Kidney (tissue), 13 donors: ENCODE measurements at regions not wholly inside any gene's neighbourhood (a gene's known extent, or its start where the extent isn't known, plus 50 kb on each side); places are given as distances from the start of the nearest gene placed in this dataset.

ENCODE experiments used
- DNase-seq, 5 donors: peaks; one replicate each; pipeline ENCODE4 v3.0.0-alpha.2; 2013 to 2020
- FAIRE-seq: peaks from 2 replicates; lab custom pipeline; 2012; peaks lifted over from hg19 to GRCh38; lab: Jason Lieb, UNC
- H3K27ac ChIP-seq, 2 donors: one replicate each; pipeline ENCODE4 v1.7.0; 2013; ENCODE audit warnings: low read depth in 2 of 2, low read length in 2 of 2, inconsistent platforms in 1 of 2
- H3K27me3 ChIP-seq: one replicate; pipeline ENCODE4 v1.7.1; 2013; ENCODE audit warnings: low read length, inconsistent platforms; ENCODE audit not compliant: control insufficient read depth, insufficient read depth
- H3K36me3 ChIP-seq, 3 donors: one replicate each; pipeline versions ENCODE4 v1.7.0 to v1.7.1; 2013; ENCODE audit warnings: low read length in 3 of 3, control low read depth in 1 of 3, inconsistent platforms in 1 of 3; ENCODE audit not compliant: insufficient read depth in 3 of 3, control insufficient read depth in 2 of 3
- H3K4me1 ChIP-seq, 3 donors: one replicate each; pipeline versions ENCODE4 v1.7.0 to v1.7.1; 2013; ENCODE audit warnings: low read length in 3 of 3, inconsistent platforms in 1 of 3, low read depth in 1 of 3; ENCODE audit not compliant: control insufficient read depth in 2 of 3, insufficient read depth in 2 of 3
- H3K4me3 ChIP-seq, 3 donors: one replicate each; pipeline versions ENCODE4 v1.7.0 to v1.8.1; 2013; ENCODE audit warnings: low read length in 3 of 3, control low read depth in 1 of 3, inconsistent platforms in 1 of 3
- H3K9ac ChIP-seq, 3 donors: one replicate each; pipeline versions ENCODE4 v1.7.0 to v1.7.1; 2013; ENCODE audit warnings: low read length in 3 of 3, control low read depth in 1 of 3, inconsistent platforms in 1 of 3
- H3K9me3 ChIP-seq, 3 donors: one replicate each; pipeline versions ENCODE4 v1.7.0 to v1.7.1; 2013; ENCODE audit warnings: low read length in 3 of 3, control low read depth in 1 of 3, inconsistent platforms in 1 of 3; ENCODE audit not compliant: control insufficient read depth in 2 of 3, insufficient read depth in 1 of 3
- intact Hi-C: fragments of 100-400 bp; cut with DNase I; formaldehyde crosslinking; loops from one replicate; pipeline ENCODE4 v1.11.1; 2022
- TF ChIP-seq, protein P1 (sequence below): IDR thresholded peaks from 3 replicates; pipeline ENCODE4 v1.5.1; 2012; ENCODE audit warnings: mild to moderate bottlenecking, moderate library complexity, borderline replicate concordance; ENCODE audit not compliant: insufficient read depth; ENCODE audit errors: extremely low read depth
- donor health status: control.
- donor health status: control.
- donor health status: control.
- donor health status: control.
- donor health status: control.
- donor health status: DM: yes; HTN: yes; CAD: no.
- donor health status: Normal renal cell carcinoma (clear cell type).

DNA sequence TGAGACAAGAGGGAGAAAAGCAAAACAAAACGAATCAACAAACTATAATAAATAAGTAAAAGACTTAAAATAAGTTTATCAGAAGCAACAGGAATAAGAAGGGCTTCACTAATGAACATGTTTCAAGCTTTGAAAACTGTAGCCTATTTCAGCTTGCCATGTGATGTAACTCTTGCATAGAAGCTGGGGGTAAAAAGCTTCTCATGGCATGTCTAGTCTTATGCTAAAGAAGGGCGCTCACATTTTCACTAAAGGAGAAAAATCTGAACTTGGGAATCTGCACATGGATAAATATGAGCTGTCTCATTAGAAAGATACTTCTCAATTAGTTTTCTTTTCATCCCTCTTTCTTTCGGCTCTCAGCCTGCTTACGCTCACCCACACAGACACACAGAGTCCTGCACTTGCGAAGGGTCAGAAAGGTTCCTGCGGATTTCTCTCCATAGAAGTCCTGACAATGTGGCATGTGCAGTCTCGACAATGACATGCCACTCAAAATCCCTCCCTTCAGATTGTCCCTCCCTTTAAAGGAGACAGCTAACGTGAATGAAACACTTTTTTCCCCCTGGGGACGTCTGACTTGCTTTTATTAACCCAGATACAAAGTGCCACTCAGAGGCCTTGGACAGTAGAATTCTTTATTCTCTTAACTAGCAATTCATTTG lies 568.9 kb upstream of the NR2F2 start:
- no peak for FAIRE-seq

DNA sequence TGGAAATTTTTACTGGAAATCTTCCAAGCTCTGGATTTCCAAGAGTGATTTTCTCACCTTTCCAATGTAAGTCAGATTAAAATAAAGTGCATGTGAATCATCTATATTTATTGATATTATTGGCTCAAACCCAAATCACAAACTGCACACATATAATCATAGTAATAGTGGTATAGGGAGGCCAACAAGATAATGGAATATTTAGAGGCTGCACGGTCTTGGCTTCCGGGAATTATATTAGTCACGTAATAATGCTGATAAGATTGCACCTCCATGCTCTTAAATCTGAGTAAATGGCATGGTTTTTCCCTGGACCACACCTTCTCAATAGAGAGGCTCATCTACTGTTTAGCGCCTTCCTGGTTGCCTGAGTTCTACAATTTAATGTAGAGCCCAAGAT lies 567.1 kb upstream of the NR2F2 start:
- no peaks in the 10 kb centered on the region for H3K4me1 ChIP-seq
- TF ChIP-seq, protein P1, sequence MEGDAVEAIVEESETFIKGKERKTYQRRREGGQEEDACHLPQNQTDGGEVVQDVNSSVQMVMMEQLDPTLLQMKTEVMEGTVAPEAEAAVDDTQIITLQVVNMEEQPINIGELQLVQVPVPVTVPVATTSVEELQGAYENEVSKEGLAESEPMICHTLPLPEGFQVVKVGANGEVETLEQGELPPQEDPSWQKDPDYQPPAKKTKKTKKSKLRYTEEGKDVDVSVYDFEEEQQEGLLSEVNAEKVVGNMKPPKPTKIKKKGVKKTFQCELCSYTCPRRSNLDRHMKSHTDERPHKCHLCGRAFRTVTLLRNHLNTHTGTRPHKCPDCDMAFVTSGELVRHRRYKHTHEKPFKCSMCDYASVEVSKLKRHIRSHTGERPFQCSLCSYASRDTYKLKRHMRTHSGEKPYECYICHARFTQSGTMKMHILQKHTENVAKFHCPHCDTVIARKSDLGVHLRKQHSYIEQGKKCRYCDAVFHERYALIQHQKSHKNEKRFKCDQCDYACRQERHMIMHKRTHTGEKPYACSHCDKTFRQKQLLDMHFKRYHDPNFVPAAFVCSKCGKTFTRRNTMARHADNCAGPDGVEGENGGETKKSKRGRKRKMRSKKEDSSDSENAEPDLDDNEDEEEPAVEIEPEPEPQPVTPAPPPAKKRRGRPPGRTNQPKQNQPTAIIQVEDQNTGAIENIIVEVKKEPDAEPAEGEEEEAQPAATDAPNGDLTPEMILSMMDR, result no peak
- no peaks in the 10 kb centered on the region for H3K36me3 ChIP-seq
- no peak overlapping the region for H3K9ac ChIP-seq
- no peak for FAIRE-seq
- H3K27ac ChIP-seq, result no peak overlapping the region
- DNase-seq, result no peak
- intact Hi-C loops, result no loop called here
- no peaks in the 10 kb centered on the region for H3K9me3 ChIP-seq
- H3K4me3 ChIP-seq, result no peak overlapping the region
- H3K27me3 ChIP-seq, result no peaks in the 10 kb centered on the region

More for the DNA sequence above, 568.9 kb upstream of the NR2F2 start:
- Histone ChIP-seq H3K27me3 (no peaks in the 10 kb centered on the region), H3K36me3 (no peaks in the 10 kb centered on the region), H3K4me1 (no peaks in the 10 kb centered on the region), H3K4me3 (no peak overlapping the region), H3K9me3 (no peaks in the 10 kb centered on the region), H3K27ac (no peak overlapping the region), H3K9ac (no peak overlapping the region)
- intact Hi-C loops, result no loop called here
- TF ChIP-seq, protein P1, result no peak
- peak in 1 of 5 donors; percentile 26 for DNase-seq

- TF ChIP-seq, protein P1, result no peak
- FAIRE-seq, result no peak
Observed at GRCh38 chr15:95765161-95765560, 565.3 kb upstream of the NR2F2 start.

GRCh38 chr15:95770196-95770595 lies 560.3 kb upstream of the NR2F2 start:
- FAIRE-seq (no peak), DNase-seq (no peak)
- TF ChIP-seq, protein P1, result no peak
- Histone ChIP-seq H3K9me3 (no peaks in the 10 kb centered on the region), H3K27ac (no peak overlapping the region), H3K4me1 (no peaks in the 10 kb centered on the region), H3K36me3 (no peaks in the 10 kb centered on the region), H3K9ac (no peak overlapping the region), H3K27me3 (no peaks in the 10 kb centered on the region), H3K4me3 (no peak overlapping the region)
- intact Hi-C loops, result no loop called here

More at GRCh38 chr15:95765161-95765560, 565.3 kb upstream of the NR2F2 start:
- Histone ChIP-seq H3K4me3 (no peak overlapping the region), H3K27me3 (no peaks in the 10 kb centered on the region), H3K27ac (no peak overlapping the region), H3K9ac (no peak overlapping the region), H3K36me3 (no peaks in the 10 kb centered on the region), H3K4me1 (no peaks in the 10 kb centered on the region), H3K9me3 (no peaks in the 10 kb centered on the region)
- intact Hi-C loops, result no loop called here
- no peak for DNase-seq
